ENCODE measurements at regions not wholly inside any gene's neighbourhood (a gene's known extent, or its start where the extent isn't known, plus 50 kb on each side); places are given as distances from the start of the nearest gene placed in this dataset.

- POLR2A ChIA-PET: no interaction called here
- Histone ChIP-seq H3K36me3 (ENCODE audit: control insufficient read depth in 2 of 3, insufficient read depth in 3 of 3, low read length in 3 of 3) (no peaks in the 10 kb centered on the region), H3K9me3 (ENCODE audit: control insufficient read depth in 2 of 3, low read length in 3 of 3) (no peaks in the 10 kb centered on the region), H3K4me3 (ENCODE audit: low read length) (no peak overlapping the region), H3K27ac (ENCODE audit: low read depth, low read length) (no peak overlapping the region), H3K27me3 (ENCODE audit: control insufficient read depth in 2 of 2, insufficient read depth in 2 of 2, low read length in 2 of 2) (no peaks in the 10 kb centered on the region), H3K4me1 (ENCODE audit: control insufficient read depth in 2 of 2, insufficient read depth in 2 of 2, low read length in 2 of 2) (no peaks in the 10 kb centered on the region)
- ATAC-seq (no peak), DNase-seq (no peak)
- no peaks in the 10 kb centered on the region for H3K4me1 Mint-ChIP-seq
- no peaks in the 10 kb centered on the region for H3K36me3 Mint-ChIP-seq
- H3K9me3 Mint-ChIP-seq: no peaks in the 10 kb centered on the region
- CTCF ChIA-PET: no interaction called here
- H3K4me3 Mint-ChIP-seq: no peak overlapping the region
- peaks cover 11 to 43% (median 29%) of the 10 kb centered on the region in 5 donors for H3K27me3 Mint-ChIP-seq
- no peak overlapping the region for H3K27ac Mint-ChIP-seq
- intact Hi-C loops (cut with micrococcal nuclease): no loop called here
Measured at GRCh38 chr3:157594413-157594812, 91.2 kb upstream of the VEPH1 start.

- no peaks in the 10 kb centered on the region for H3K9me3 ChIP-seq (ENCODE audit: control insufficient read depth in 2 of 3, low read length in 3 of 3)
- no peak for DNase-seq
- H3K36me3 ChIP-seq (ENCODE audit: control insufficient read depth in 2 of 3, insufficient read depth in 3 of 3, low read length in 3 of 3): no peaks in the 10 kb centered on the region
- no peak overlapping the region for H3K27ac ChIP-seq (ENCODE audit: low read depth, low read length)
- no peaks in the 10 kb centered on the region for H3K4me1 ChIP-seq (ENCODE audit: control insufficient read depth in 2 of 2, insufficient read depth in 2 of 2, low read length in 2 of 2)
- H3K27ac Mint-ChIP-seq: no peak overlapping the region
- no peaks in the 10 kb centered on the region for H3K9me3 Mint-ChIP-seq
- intact Hi-C loops (cut with micrococcal nuclease): no loop called here
- H3K4me3 Mint-ChIP-seq: no peak overlapping the region
- H3K4me3 ChIP-seq (ENCODE audit: low read length): no peak overlapping the region
- ChIA-PET POLR2A (no interaction called here), CTCF (no interaction called here)
- ATAC-seq: no peak
- H3K27me3 Mint-ChIP-seq: peaks cover 7 to 40% (median 24%) of the 10 kb centered on the region in 5 donors
- no peaks in the 10 kb centered on the region for H3K4me1 Mint-ChIP-seq
- no peaks in the 10 kb centered on the region for H3K36me3 Mint-ChIP-seq
- no peaks in the 10 kb centered on the region for H3K27me3 ChIP-seq (ENCODE audit: control insufficient read depth in 2 of 2, insufficient read depth in 2 of 2, low read length in 2 of 2)
Measured at GRCh38 chr3:157592769-157593168, 89.6 kb upstream of the VEPH1 start.

DNA sequence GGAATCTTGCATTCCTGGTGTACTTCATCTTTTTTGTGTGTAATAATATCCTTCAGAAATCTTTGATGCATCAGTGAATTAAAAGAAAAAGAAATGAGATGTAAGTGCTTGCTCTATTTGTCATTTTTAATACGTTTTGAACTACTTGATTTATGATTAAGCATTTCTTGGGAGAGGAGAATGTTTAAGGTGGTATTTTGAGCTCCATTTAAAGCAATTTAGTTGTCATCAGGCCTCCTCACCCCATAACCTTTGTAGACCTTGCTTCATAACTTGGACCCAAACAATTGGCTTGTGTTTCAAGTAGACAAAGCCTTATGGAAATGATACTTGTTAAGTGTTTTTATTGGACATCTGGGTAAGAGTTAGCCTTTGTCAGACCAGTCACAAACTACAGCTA lies 87.1 kb upstream of the VEPH1 start:
- Histone ChIP-seq H3K27me3 (ENCODE audit: control insufficient read depth in 2 of 2, insufficient read depth in 2 of 2, low read length in 2 of 2) (no peaks in the 10 kb centered on the region), H3K27ac (ENCODE audit: low read depth, low read length) (no peak overlapping the region), H3K4me1 (ENCODE audit: control insufficient read depth in 2 of 2, insufficient read depth in 2 of 2, low read length in 2 of 2) (no peaks in the 10 kb centered on the region), H3K4me3 (ENCODE audit: low read length) (no peak overlapping the region), H3K36me3 (ENCODE audit: control insufficient read depth in 2 of 3, insufficient read depth in 3 of 3, low read length in 3 of 3) (no peaks in the 10 kb centered on the region), H3K9me3 (ENCODE audit: control insufficient read depth in 2 of 3, low read length in 3 of 3) (no peaks in the 10 kb centered on the region)
- intact Hi-C loops (cut with micrococcal nuclease): no loop called here
- ChIA-PET CTCF (interaction anchor here (0.8 kb wide), 1 partner anchor 67 kb away, joined by 3 read pairs; no protein-coding TSS in a partner anchor), POLR2A (no interaction called here)
- Mint-ChIP-seq H3K27ac (no peak overlapping the region), H3K36me3 (no peaks in the 10 kb centered on the region), H3K4me1 (no peaks in the 10 kb centered on the region), H3K27me3 (peaks cover 5 to 20% (median 13%) of the 10 kb centered on the region in 5 donors), H3K9me3 (no peaks in the 10 kb centered on the region), H3K4me3 (no peak overlapping the region)
- ATAC-seq: no peak
- no peak for DNase-seq

DNA sequence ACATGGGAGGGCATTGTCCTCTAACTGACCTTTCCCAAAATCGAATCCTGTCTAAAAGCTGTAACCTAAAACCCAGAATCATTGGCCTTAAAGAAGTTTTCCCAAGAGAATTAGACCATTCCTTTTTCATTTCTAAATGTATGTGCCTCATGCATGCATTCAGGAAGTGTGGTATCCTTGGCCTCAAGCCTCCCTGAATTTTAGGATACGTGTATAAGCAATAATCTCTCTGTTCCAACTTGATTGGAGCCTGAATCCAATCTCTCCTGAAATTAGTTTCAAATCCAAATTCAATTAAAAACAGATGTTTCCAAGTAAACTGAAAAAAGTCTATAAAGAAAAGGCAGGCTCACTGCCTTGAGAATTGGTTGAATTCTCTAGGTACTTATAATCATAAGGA lies 86.0 kb upstream of the VEPH1 start:
- Histone ChIP-seq H3K4me3 (ENCODE audit: low read length) (no peak overlapping the region), H3K36me3 (ENCODE audit: control insufficient read depth in 2 of 3, insufficient read depth in 3 of 3, low read length in 3 of 3) (no peaks in the 10 kb centered on the region), H3K4me1 (ENCODE audit: control insufficient read depth in 2 of 2, insufficient read depth in 2 of 2, low read length in 2 of 2) (no peaks in the 10 kb centered on the region), H3K27me3 (ENCODE audit: control insufficient read depth in 2 of 2, insufficient read depth in 2 of 2, low read length in 2 of 2) (no peaks in the 10 kb centered on the region), H3K9me3 (ENCODE audit: control insufficient read depth in 2 of 3, low read length in 3 of 3) (no peaks in the 10 kb centered on the region), H3K27ac (ENCODE audit: low read depth, low read length) (no peak overlapping the region)
- no peaks in the 10 kb centered on the region for H3K9me3 Mint-ChIP-seq
- ATAC-seq: no peak
- H3K27ac Mint-ChIP-seq: no peak overlapping the region
- no peaks in the 10 kb centered on the region for H3K36me3 Mint-ChIP-seq
- DNase-seq: no peak
- H3K4me1 Mint-ChIP-seq: no peaks in the 10 kb centered on the region
- H3K4me3 Mint-ChIP-seq: no peak overlapping the region
- peaks cover 0 to 12% (median 6%) of the 10 kb centered on the region in 5 donors for H3K27me3 Mint-ChIP-seq
- intact Hi-C loops (cut with micrococcal nuclease): no loop called here
- CTCF ChIA-PET: no interaction called here
- POLR2A ChIA-PET: no interaction called here

GRCh38 chr3:157588386-157589060 lies 85.3 kb upstream of the VEPH1 start:
- no peak for ATAC-seq
- ChIA-PET CTCF (no interaction called here), POLR2A (no interaction called here)
- Histone ChIP-seq H3K36me3 (ENCODE audit: control insufficient read depth in 2 of 3, insufficient read depth in 3 of 3, low read length in 3 of 3) (no peaks in the 10 kb centered on the region), H3K9me3 (ENCODE audit: control insufficient read depth in 2 of 3, low read length in 3 of 3) (no peaks in the 10 kb centered on the region), H3K4me3 (ENCODE audit: low read length) (no peak overlapping the region), H3K27ac (ENCODE audit: low read depth, low read length) (no peak overlapping the region), H3K27me3 (ENCODE audit: control insufficient read depth in 2 of 2, insufficient read depth in 2 of 2, low read length in 2 of 2) (no peaks in the 10 kb centered on the region), H3K4me1 (ENCODE audit: control insufficient read depth in 2 of 2, insufficient read depth in 2 of 2, low read length in 2 of 2) (no peaks in the 10 kb centered on the region)
- Mint-ChIP-seq H3K27ac (no peak overlapping the region), H3K4me3 (no peak overlapping the region), H3K9me3 (no peaks in the 10 kb centered on the region), H3K36me3 (no peaks in the 10 kb centered on the region), H3K27me3 (peaks cover 0 to 11% (median 4%) of the 10 kb centered on the region in 5 donors), H3K4me1 (no peaks in the 10 kb centered on the region)
- intact Hi-C loops (cut with micrococcal nuclease): no loop called here
- DNase-seq: no peak

DNA sequence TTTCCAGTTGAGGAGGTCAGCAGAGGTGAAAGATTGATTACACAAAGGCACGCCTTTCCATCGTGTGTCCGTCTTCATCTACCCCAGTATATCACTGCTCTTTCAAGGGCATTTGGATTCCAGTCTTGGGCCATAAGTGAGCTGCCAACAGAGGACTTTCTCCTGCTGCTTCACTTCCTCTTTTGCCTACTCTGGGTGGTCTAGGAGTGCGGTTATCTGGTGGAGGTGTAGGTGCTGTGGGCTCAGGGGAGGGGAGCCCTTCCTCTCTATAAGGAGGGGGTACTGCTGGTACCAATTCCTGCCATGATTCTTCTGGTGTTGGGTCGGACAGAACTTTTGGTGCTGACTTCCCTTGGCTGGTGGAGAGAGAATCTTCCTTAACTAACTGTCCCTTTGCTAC lies 83.1 kb upstream of the VEPH1 start:
- no peak overlapping the region for H3K27ac ChIP-seq (ENCODE audit: low read depth, low read length)
- H3K27ac Mint-ChIP-seq: no peak overlapping the region
- no peaks in the 10 kb centered on the region for H3K36me3 ChIP-seq (ENCODE audit: control insufficient read depth in 2 of 3, insufficient read depth in 3 of 3, low read length in 3 of 3)
- CTCF ChIA-PET: no interaction called here
- no peaks in the 10 kb centered on the region for H3K27me3 ChIP-seq (ENCODE audit: control insufficient read depth in 2 of 2, insufficient read depth in 2 of 2, low read length in 2 of 2)
- H3K4me1 ChIP-seq (ENCODE audit: control insufficient read depth in 2 of 2, insufficient read depth in 2 of 2, low read length in 2 of 2): no peaks in the 10 kb centered on the region
- no peaks in the 10 kb centered on the region for H3K9me3 Mint-ChIP-seq
- no peaks in the 10 kb centered on the region for H3K4me1 Mint-ChIP-seq
- ATAC-seq (no peak), DNase-seq (no peak)
- POLR2A ChIA-PET: no interaction called here
- peaks cover 0 to 8% (median 4%) of the 10 kb centered on the region in 5 donors for H3K27me3 Mint-ChIP-seq
- no peak overlapping the region for H3K4me3 ChIP-seq (ENCODE audit: low read length)
- intact Hi-C loops (cut with micrococcal nuclease): no loop called here
- H3K4me3 Mint-ChIP-seq: no peak overlapping the region
- H3K36me3 Mint-ChIP-seq: no peaks in the 10 kb centered on the region
- H3K9me3 ChIP-seq (ENCODE audit: control insufficient read depth in 2 of 3, low read length in 3 of 3): no peaks in the 10 kb centered on the region

- no peak overlapping the region for H3K27ac Mint-ChIP-seq
- Histone ChIP-seq H3K27ac (ENCODE audit: low read depth, low read length) (no peak overlapping the region), H3K36me3 (ENCODE audit: control insufficient read depth in 2 of 3, insufficient read depth in 3 of 3, low read length in 3 of 3) (no peaks in the 10 kb centered on the region), H3K4me3 (ENCODE audit: low read length) (no peak overlapping the region), H3K27me3 (ENCODE audit: control insufficient read depth in 2 of 2, insufficient read depth in 2 of 2, low read length in 2 of 2) (no peaks in the 10 kb centered on the region), H3K9me3 (ENCODE audit: control insufficient read depth in 2 of 3, low read length in 3 of 3) (no peaks in the 10 kb centered on the region), H3K4me1 (ENCODE audit: control insufficient read depth in 2 of 2, insufficient read depth in 2 of 2, low read length in 2 of 2) (no peaks in the 10 kb centered on the region)
- DNase-seq (no peak), ATAC-seq (no peak)
- ChIA-PET POLR2A (no interaction called here), CTCF (no interaction called here)
- no peak overlapping the region for H3K4me3 Mint-ChIP-seq
- no peaks in the 10 kb centered on the region for H3K36me3 Mint-ChIP-seq
- H3K27me3 Mint-ChIP-seq: peaks cover 0 to 8% (median 0%) of the 10 kb centered on the region in 5 donors
- H3K4me1 Mint-ChIP-seq: no peaks in the 10 kb centered on the region
- intact Hi-C loops (cut with micrococcal nuclease): no loop called here
- H3K9me3 Mint-ChIP-seq: no peaks in the 10 kb centered on the region
Measured at GRCh38 chr3:157585386-157585785, 82.2 kb upstream of the VEPH1 start.

All from naive thymus-derived CD4-positive, alpha-beta T cell (primary cell).